H1 (cell line): ENCODE measurements at regions not wholly inside any gene's neighbourhood (a gene's known extent, or its start where the extent isn't known, plus 50 kb on each side); places are given as distances from the start of the nearest gene placed in this dataset.

Experiments used
- CTCF ChIA-PET: fragments of 300-600 bp; sonication (Branson Sonifier 250); formaldehyde crosslinking; loops from one replicate; lab custom pipeline; 2021; ENCODE audit not compliant: partially characterized antibody; lab: Charles Lee
- POLR2A ChIA-PET: fragments of 300-600 bp; sonication (Branson Sonifier 250); formaldehyde crosslinking; loops from one replicate; lab custom pipeline; 2021; ENCODE audit warnings: inconsistent platforms; ENCODE audit not compliant: partially characterized antibody; lab: Charles Lee
- DNase-seq, 2 experiments: peaks; one replicate each; pipeline versions ENCODE4 v3.0.0 to v3.0.0-alpha.2; 2010 to 2022; ENCODE audit warnings: low spot score in 2 of 2, low read depth in 1 of 2, mixed read lengths in 1 of 2
- FAIRE-seq: peaks from 2 replicates; lab custom pipeline; 2011; peaks lifted over from hg19 to GRCh38; lab: Jason Lieb, UNC
- H2AFZ ChIP-seq: 2 replicates; pipeline ENCODE4 v1.8.1; 2012; ENCODE audit warnings: low read length, inconsistent platforms
- H2AK5ac ChIP-seq: 2 replicates; pipeline ENCODE4 v1.6.1; 2013; ENCODE audit warnings: low read depth, low read length
- H2BK120ac ChIP-seq: replicated peaks from 2 replicates; pipeline ENCODE3; 2013; ENCODE audit warnings: low read depth, low read length, inconsistent platforms
- H2BK12ac ChIP-seq: 2 replicates; pipeline ENCODE4 v1.6.1; 2013; ENCODE audit warnings: low read depth, low read length
- H2BK15ac ChIP-seq: 2 replicates; pipeline ENCODE4 v1.6.1; 2013; ENCODE audit warnings: low read length
- H2BK20ac ChIP-seq: 2 replicates; pipeline ENCODE4 v1.6.1; 2013; ENCODE audit warnings: low read length
- H2BK5ac ChIP-seq: 2 replicates; pipeline ENCODE4 v1.6.1; 2013; ENCODE audit warnings: low read depth, low read length
- H3K14ac ChIP-seq: 2 replicates; pipeline ENCODE4 v1.6.1; 2013; ENCODE audit warnings: inconsistent platforms; ENCODE audit not compliant: insufficient read length
- H3K18ac ChIP-seq: 2 replicates; pipeline ENCODE4 v1.6.1; 2013; ENCODE audit warnings: low read length; ENCODE audit errors: extremely low read depth
- H3K23ac ChIP-seq: 2 replicates; pipeline ENCODE4 v1.6.1; 2013; ENCODE audit warnings: inconsistent platforms; ENCODE audit not compliant: insufficient read length
- H3K23me2 ChIP-seq: 2 replicates; pipeline ENCODE4 v1.6.1; 2013; ENCODE audit warnings: low read depth, low read length
- H3K27ac ChIP-seq: 2 replicates; pipeline ENCODE4 v1.6.1; 2011; ENCODE audit warnings: low read depth, low read length, inconsistent platforms
- H3K27me3 ChIP-seq, 4 experiments: replicated peaks in 1 of 4; 1 replicate in 1 of 4; 2 replicates in 3 of 4; pipeline versions ENCODE4 v1.6.1 to v1.8.1; 2011 to 2013; ENCODE audit warnings: low read length in 3 of 4, mild to moderate bottlenecking in 3 of 4, inconsistent platforms in 2 of 4, mixed read lengths in 2 of 4, moderate library complexity in 1 of 4; ENCODE audit not compliant: control insufficient read depth in 3 of 4, insufficient read depth in 3 of 4; ENCODE audit errors: extremely low read depth in 1 of 4
- H3K36me3 ChIP-seq, 4 experiments: 2 replicates each; pipeline versions ENCODE4 v1.6.1 to v1.8.1; 2011 to 2013; ENCODE audit warnings: mild to moderate bottlenecking in 4 of 4, low read length in 3 of 4, moderate library complexity in 2 of 4, control low read depth in 1 of 4, inconsistent platforms in 1 of 4; ENCODE audit not compliant: insufficient read depth in 4 of 4, control insufficient read depth in 2 of 4
- H3K4ac ChIP-seq: replicated peaks from 2 replicates; pipeline ENCODE3; 2013; ENCODE audit warnings: low read length, low read depth, mixed read lengths, inconsistent platforms; ENCODE audit not compliant: insufficient read length
- H3K4me1 ChIP-seq, 4 experiments: replicated peaks in 1 of 4; 1 replicate in 1 of 4; 2 replicates in 3 of 4; pipeline versions ENCODE4 v1.6.1 to v1.8.1; 2011 to 2013; ENCODE audit warnings: low read length in 3 of 4, inconsistent platforms in 2 of 4, mixed read lengths in 1 of 4; ENCODE audit not compliant: insufficient read depth in 4 of 4, control insufficient read depth in 3 of 4
- H3K4me2 ChIP-seq, 2 experiments: 2 replicates each; pipeline versions ENCODE4 v1.6.1 to v1.8.1; 2011 to 2013; ENCODE audit warnings: low read depth in 2 of 2, low read length in 2 of 2, control low read depth in 1 of 2, inconsistent platforms in 1 of 2, mild to moderate bottlenecking in 1 of 2; ENCODE audit not compliant: insufficient read depth in 1 of 2
- H3K4me3 ChIP-seq, 4 experiments: fragments of 200-600, 300-600 bp in 1 of 4; sonication (generic), shearing (Covaris generic), sonication (Bioruptor Twin) in 1 of 4; 2 replicates each; pipeline versions ENCODE4 v1.5.1 to v1.8.1; 2011 to 2016; ENCODE audit warnings: low read length in 4 of 4, low read depth in 3 of 4, control low read depth in 2 of 4, inconsistent platforms in 2 of 4, mild to moderate bottlenecking in 2 of 4, mixed read lengths in 1 of 4, moderate library complexity in 1 of 4; ENCODE audit not compliant: insufficient read depth in 2 of 4; ENCODE audit errors: extremely low read depth in 1 of 4
- H3K56ac ChIP-seq: replicated peaks from 2 replicates; pipeline ENCODE3; 2013; ENCODE audit warnings: low read depth, mild to moderate bottlenecking, mixed read lengths, low read length, inconsistent platforms; ENCODE audit not compliant: insufficient read length
- H3K79me1 ChIP-seq: 2 replicates; pipeline ENCODE4 v1.6.1; 2013; ENCODE audit warnings: low read depth, low read length, control low read depth
- H3K79me2 ChIP-seq, 2 experiments: 2 replicates each; pipeline versions ENCODE4 v1.6.1 to v1.8.1; 2012 to 2013; ENCODE audit warnings: low read length in 2 of 2, mild to moderate bottlenecking in 2 of 2, inconsistent platforms in 1 of 2; ENCODE audit not compliant: insufficient read depth in 2 of 2, control insufficient read depth in 1 of 2
- H3K9ac ChIP-seq, 4 experiments: replicated peaks in 1 of 4; 1 replicate in 1 of 4; 2 replicates in 3 of 4; pipeline versions ENCODE4 v1.6.1 to v1.8.1; 2011 to 2013; ENCODE audit warnings: low read depth in 3 of 4, low read length in 3 of 4, control low read depth in 2 of 4, mild to moderate bottlenecking in 2 of 4, moderate library complexity in 2 of 4, inconsistent platforms in 1 of 4; ENCODE audit errors: extremely low read depth in 1 of 4
- H3K9me3 ChIP-seq, 2 experiments: 2 replicates each; pipeline versions ENCODE4 v1.6.1 to v1.8.1; 2012 to 2013; ENCODE audit warnings: mild to moderate bottlenecking in 2 of 2, moderate library complexity in 2 of 2, control low read depth in 1 of 2, inconsistent platforms in 1 of 2, low read depth in 1 of 2, low read length in 1 of 2, mixed read lengths in 1 of 2; ENCODE audit not compliant: insufficient read depth in 2 of 2
- H4K20me1 ChIP-seq, 2 experiments: replicated peaks in 1 of 2; 2 replicates each; pipeline versions ENCODE3 to v1.8.1; 2011 to 2013; ENCODE audit warnings: inconsistent platforms in 2 of 2, low read length in 2 of 2, mild to moderate bottlenecking in 1 of 2; ENCODE audit not compliant: insufficient read depth in 2 of 2, control insufficient read depth in 1 of 2
- H4K5ac ChIP-seq: 2 replicates; pipeline ENCODE4 v1.6.1; 2013; ENCODE audit warnings: low read length, low read depth, mixed read lengths, inconsistent platforms; ENCODE audit not compliant: insufficient read length
- H4K8ac ChIP-seq: 2 replicates; pipeline ENCODE4 v1.8.0; 2013; ENCODE audit warnings: mild to moderate bottlenecking, moderate library complexity, low read length, inconsistent platforms; ENCODE audit not compliant: insufficient read depth; ENCODE audit errors: extremely low read depth
- H4K91ac ChIP-seq: replicated peaks from 2 replicates; pipeline ENCODE3; 2013; ENCODE audit warnings: low read length, mixed read lengths, inconsistent platforms; ENCODE audit not compliant: insufficient read length
- ATF2 ChIP-seq: IDR thresholded peaks from 2 replicates; pipeline ENCODE4 v1.6.1; 2012; ENCODE audit warnings: low read length, inconsistent platforms
- FOSL1 ChIP-seq: IDR thresholded peaks from 2 replicates; pipeline ENCODE4 v1.6.1; 2011; ENCODE audit warnings: mild to moderate bottlenecking, low read depth, low read length, moderate library complexity; ENCODE audit not compliant: insufficient read depth
- GTF2F1 ChIP-seq: IDR thresholded peaks from 2 replicates; pipeline ENCODE4 v1.6.1; 2012; ENCODE audit warnings: low read depth, low read length, improper control_type of control experiment, borderline replicate concordance
- KDM1A ChIP-seq: fragments of 200-600, 300-600 bp; sonication (generic); IDR thresholded peaks from 2 replicates; pipeline ENCODE4 v1.7.1; 2016; ENCODE audit warnings: mild to moderate bottlenecking, low read length, borderline replicate concordance
- POLR2A ChIP-seq, 2 experiments: IDR thresholded peaks; 1 replicate in 1 of 2; 2 replicates in 1 of 2; pipeline ENCODE4 v1.6.1; 2011; ENCODE audit warnings: low read depth in 2 of 2, low read length in 2 of 2, mild to moderate bottlenecking in 2 of 2; ENCODE audit errors: control extremely low read depth in 1 of 2
- SIX5 ChIP-seq: IDR thresholded peaks from 2 replicates; pipeline ENCODE4 v1.6.1; 2011; ENCODE audit warnings: mild to moderate bottlenecking, low read depth, low read length
- TAF1 ChIP-seq: IDR thresholded peaks from 2 replicates; pipeline ENCODE4 v1.6.1; 2011; ENCODE audit warnings: mild to moderate bottlenecking, low read depth, low read length
- TBP ChIP-seq: IDR thresholded peaks from 2 replicates; pipeline ENCODE4 v1.6.1; 2011; ENCODE audit warnings: low read depth, low read length, improper control_type of control experiment
- TEAD4 ChIP-seq: IDR thresholded peaks from 2 replicates; pipeline ENCODE4 v1.6.1; 2012; ENCODE audit warnings: low read depth, low read length, inconsistent platforms, mixed read lengths
- WGBS, 2 experiments: shearing (Covaris generic) in 1 of 2; methylation state at CpG; one replicate each; pipeline versions ENCODE4 v1.1.6 to v1.1.7; 2013 to 2015; ENCODE audit warnings: low lambda C conversion rate in 2 of 2, mixed read lengths in 2 of 2, inconsistent platforms in 1 of 2, low coverage in 1 of 2, missing lambda C conversion rate in 1 of 2; ENCODE audit not compliant: insufficient replicate concordance in 2 of 2, insufficient coverage in 1 of 2, insufficient read length in 1 of 2; ENCODE audit errors: extremely low coverage in 1 of 2, missing lambda C conversion rate in 1 of 2; 5-methylcytosine and 5-hydroxymethylcytosine counted together
- TF ChIP-seq, protein P1 (sequence below), 3 experiments: IDR thresholded peaks; 1 replicate in 2 of 3; 2 replicates in 1 of 3; pipeline versions ENCODE4 v1.5.1 to v1.6.1; 2011; ENCODE audit warnings: low read length in 3 of 3, mild to moderate bottlenecking in 3 of 3, inconsistent platforms in 2 of 3, low read depth in 1 of 3, moderate library complexity in 1 of 3; ENCODE audit not compliant: insufficient read depth in 1 of 3; ENCODE audit errors: control extremely low read depth in 1 of 3

DNA sequence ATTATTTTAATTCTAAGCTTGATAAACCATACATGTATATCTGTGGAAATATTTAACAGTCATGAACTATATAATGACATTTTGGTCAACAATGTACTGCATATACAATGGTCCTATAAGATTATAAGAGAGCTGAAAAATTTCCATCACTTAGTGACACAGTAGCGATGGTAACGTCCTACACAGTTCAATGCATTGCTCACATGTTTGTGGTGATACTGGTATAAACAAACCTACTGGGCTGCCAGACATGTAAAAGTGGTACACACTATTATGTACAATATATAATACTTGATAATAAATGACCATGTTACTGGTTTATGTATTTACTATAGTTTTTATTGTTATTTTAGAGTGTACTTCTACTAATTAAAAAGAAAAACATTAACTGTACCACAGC is 841.9 kb downstream of the LTN1 start:
- TF ChIP-seq, protein P1, sequence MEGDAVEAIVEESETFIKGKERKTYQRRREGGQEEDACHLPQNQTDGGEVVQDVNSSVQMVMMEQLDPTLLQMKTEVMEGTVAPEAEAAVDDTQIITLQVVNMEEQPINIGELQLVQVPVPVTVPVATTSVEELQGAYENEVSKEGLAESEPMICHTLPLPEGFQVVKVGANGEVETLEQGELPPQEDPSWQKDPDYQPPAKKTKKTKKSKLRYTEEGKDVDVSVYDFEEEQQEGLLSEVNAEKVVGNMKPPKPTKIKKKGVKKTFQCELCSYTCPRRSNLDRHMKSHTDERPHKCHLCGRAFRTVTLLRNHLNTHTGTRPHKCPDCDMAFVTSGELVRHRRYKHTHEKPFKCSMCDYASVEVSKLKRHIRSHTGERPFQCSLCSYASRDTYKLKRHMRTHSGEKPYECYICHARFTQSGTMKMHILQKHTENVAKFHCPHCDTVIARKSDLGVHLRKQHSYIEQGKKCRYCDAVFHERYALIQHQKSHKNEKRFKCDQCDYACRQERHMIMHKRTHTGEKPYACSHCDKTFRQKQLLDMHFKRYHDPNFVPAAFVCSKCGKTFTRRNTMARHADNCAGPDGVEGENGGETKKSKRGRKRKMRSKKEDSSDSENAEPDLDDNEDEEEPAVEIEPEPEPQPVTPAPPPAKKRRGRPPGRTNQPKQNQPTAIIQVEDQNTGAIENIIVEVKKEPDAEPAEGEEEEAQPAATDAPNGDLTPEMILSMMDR (IDR thresholded peaks at IDR 0.05; ENCODE audit: control extremely low read depth in 1 of 3, insufficient read depth in 1 of 3, low read depth in 1 of 3, low read length in 3 of 3) = no peak
- TF ChIP-seq TEAD4 (no peak), TBP (no peak), TAF1 (no peak), ATF2 (no peak), KDM1A (no peak), FOSL1 (no peak), SIX5 (no peak), GTF2F1 (no peak), POLR2A (IDR thresholded peaks at IDR 0.05; ENCODE audit: control extremely low read depth in 1 of 2, low read depth in 2 of 2, low read length in 2 of 2) (no peak)
- Histone ChIP-seq H4K8ac (no peak overlapping the region), H3K27ac (no peak overlapping the region), H2BK5ac (no peak overlapping the region), H2BK12ac (no peak overlapping the region), H3K9ac (no peak overlapping the region), H3K23me2 (no peaks in the 10 kb centered on the region), H3K14ac (no peak overlapping the region), H3K4me3 (no peak overlapping the region), H3K23ac (no peak overlapping the region), H2BK15ac (no peak overlapping the region), H2BK120ac (no peak overlapping the region), H3K4me2 (no peak overlapping the region), H4K5ac (no peak overlapping the region), H3K79me2 (no peaks in the 10 kb centered on the region), H3K79me1 (no peaks in the 10 kb centered on the region), H2AK5ac (no peak overlapping the region), H3K9me3 (no peaks in the 10 kb centered on the region), H3K36me3 (no peaks in the 10 kb centered on the region), H2AFZ (no peak overlapping the region), H3K4me1 (no peaks in the 10 kb centered on the region), H3K18ac (no peak overlapping the region), H4K20me1 (no peaks in the 10 kb centered on the region), H3K4ac (no peak overlapping the region), H3K27me3 (no peaks in the 10 kb centered on the region), H2BK20ac (no peak overlapping the region), H4K91ac (no peak overlapping the region), H3K56ac (no peak overlapping the region)
- ChIA-PET POLR2A (no interaction called here), CTCF (no interaction called here)
- FAIRE-seq (no peak), DNase-seq (no peak)
- WGBS, 2 experiments = 100% methylated on average over 2 of the region's 2 CpGs; no CpG with 5 or more reads in 1 of the 2 experiments
